Upper lobe of left lung (tissue), 6 donors: ENCODE measurements at regions not wholly inside any gene's neighbourhood (a gene's known extent, or its start where the extent isn't known, plus 50 kb on each side); places are given as distances from the start of the nearest gene placed in this dataset.

Experiments used
- ATAC-seq, 2 donors: fragments of 200-7000 bp; cut with Tn5 transposase; one replicate each; pipeline ENCODE4 v1.9.1; 2022; ENCODE audit warnings: mild to moderate bottlenecking in 2 of 2, moderate library complexity in 2 of 2; ENCODE audit not compliant: low FRiP score in 2 of 2
- DNase-seq, 2 donors: peaks; one replicate each; pipeline ENCODE4 v3.0.0-alpha.2; 2019 to 2020
- H3K27ac ChIP-seq, 4 donors: fragments of 200-600 bp; sonication (generic); one replicate each; pipeline ENCODE4 v1.5.1; 2016 to 2019
- H3K27me3 ChIP-seq, 4 donors: fragments of 200-600 bp; sonication (generic); one replicate each; pipeline ENCODE4 v1.5.1; 2017 to 2019
- H3K36me3 ChIP-seq, 4 donors: fragments of 200-600 bp; sonication (generic); one replicate each; pipeline ENCODE4 v1.5.1; 2016 to 2019
- H3K4me1 ChIP-seq, 4 donors: fragments of 200-600 bp; sonication (generic); one replicate each; pipeline ENCODE4 v1.5.1; 2018 to 2019
- H3K4me3 ChIP-seq, 4 donors: fragments of 200-600 bp; sonication (generic); one replicate each; pipeline ENCODE4 v1.5.1; 2017 to 2019; ENCODE audit warnings: mild to moderate bottlenecking in 2 of 4, moderate library complexity in 1 of 4
- H3K9me3 ChIP-seq, 4 donors: fragments of 200-600 bp; sonication (generic); one replicate each; pipeline ENCODE4 v1.5.1; 2018 to 2019
- EP300 ChIP-seq, 4 donors: sonication (generic); formaldehyde crosslinking; IDR thresholded peaks; one replicate each; pipeline ENCODE4 v1.5.1; 2017; ENCODE audit warnings: antibody characterized with exemption in 4 of 4, control low read depth in 2 of 4
- POLR2A ChIP-seq, 4 donors: fragments of 450-650 bp; IDR thresholded peaks; one replicate each; pipeline ENCODE4 v1.5.1; 2016 to 2017; ENCODE audit warnings: antibody characterized with exemption in 4 of 4, mild to moderate bottlenecking in 2 of 4
- POLR2AphosphoS5 ChIP-seq, 2 donors: sonication (generic); formaldehyde crosslinking; IDR thresholded peaks; one replicate each; pipeline ENCODE4 v1.5.1; 2017; ENCODE audit warnings: antibody characterized with exemption in 2 of 2
- WGBS, 2 donors: methylation state at CpG; one replicate each; pipeline ENCODE4 v1.1.5; 2017 to 2018; 5-methylcytosine and 5-hydroxymethylcytosine counted together
- TF ChIP-seq, protein P1 (sequence below), 6 experiments: fragments of 450-650 bp in 4 of 6; fragments of 200-600 bp in 2 of 6; sonication (generic) in 2 of 6; IDR thresholded peaks; one replicate each; pipeline ENCODE4 v1.5.1; 2016 to 2019; ENCODE audit warnings: antibody characterized with exemption in 6 of 6
- donor health status: DM: no; HTN: no; CAD: no; lungs with moderate emphysema.
- donor health status: DM: no; HTN: yes; CAD: no; lungs with severe emphysema.

DNA sequence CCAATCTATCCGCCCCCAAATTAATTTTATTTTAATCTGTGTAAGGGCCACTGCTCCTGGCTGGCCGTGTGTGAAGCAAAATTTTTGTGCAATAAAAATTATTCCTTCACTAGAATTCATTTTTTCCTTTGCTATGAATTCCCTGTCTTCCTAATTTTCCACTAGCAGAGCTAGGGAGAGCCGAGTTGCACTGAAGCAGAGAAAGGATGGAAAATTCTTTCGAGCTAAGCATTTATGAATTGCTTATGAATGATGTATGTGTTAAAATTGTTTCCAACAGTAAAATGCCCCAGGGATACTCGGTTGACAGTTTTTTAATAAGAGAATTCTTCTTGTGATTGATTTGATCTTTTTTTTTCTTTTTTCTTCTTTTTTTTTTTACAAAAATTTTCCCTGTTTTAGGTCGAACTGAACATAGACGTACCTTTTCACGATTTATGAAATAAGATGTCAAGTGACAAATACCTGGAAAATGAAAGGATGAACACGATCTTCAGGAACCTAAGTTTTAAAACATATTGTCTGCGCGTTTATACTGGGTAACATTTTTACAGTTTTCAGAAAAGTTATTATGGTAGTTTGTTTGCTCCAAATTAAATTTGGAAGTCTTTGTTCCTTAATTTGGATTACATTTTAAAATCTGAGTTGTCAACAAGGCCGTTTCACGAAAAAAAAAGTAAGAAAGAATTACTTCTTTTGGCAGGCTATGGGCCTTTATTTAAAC is 288.8 kb upstream of the NFE2L3 start:
- no peak for ATAC-seq
- H3K4me3 ChIP-seq: peak overlapping the region in 2 of 4 donors; percentile 17 to 19

DNA sequence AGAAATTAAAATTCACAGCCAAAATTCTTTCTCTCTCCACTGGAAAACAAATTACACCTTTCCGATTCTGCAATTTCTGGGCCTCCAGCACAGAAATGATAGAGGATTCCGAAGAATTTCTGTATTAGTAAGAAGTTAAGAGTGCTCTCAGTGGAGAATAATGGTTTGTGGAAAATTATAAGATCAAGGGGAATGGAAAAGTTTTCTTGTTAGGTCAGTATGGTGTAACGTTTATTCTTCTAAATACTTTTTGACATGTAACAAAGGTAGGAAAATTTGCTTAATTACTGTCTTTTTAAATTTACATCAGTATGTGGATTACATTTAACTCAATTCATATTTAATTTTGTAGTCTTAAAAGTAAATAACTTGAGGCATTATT is 288.3 kb upstream of the NFE2L3 start:
- no peak for DNase-seq
- WGBS, 2 donors: 17 to 19% methylated on average over 3 of the region's 3 CpGs
- H3K36me3 ChIP-seq: no peaks in the 10 kb centered on the region
- no peak overlapping the region for H3K4me3 ChIP-seq
- no peak overlapping the region for H3K27ac ChIP-seq
- TF ChIP-seq POLR2A (IDR thresholded peaks at IDR 0.05): no peak
- TF ChIP-seq EP300 (IDR thresholded peaks at IDR 0.05): no peak
- TF ChIP-seq, protein P1, sequence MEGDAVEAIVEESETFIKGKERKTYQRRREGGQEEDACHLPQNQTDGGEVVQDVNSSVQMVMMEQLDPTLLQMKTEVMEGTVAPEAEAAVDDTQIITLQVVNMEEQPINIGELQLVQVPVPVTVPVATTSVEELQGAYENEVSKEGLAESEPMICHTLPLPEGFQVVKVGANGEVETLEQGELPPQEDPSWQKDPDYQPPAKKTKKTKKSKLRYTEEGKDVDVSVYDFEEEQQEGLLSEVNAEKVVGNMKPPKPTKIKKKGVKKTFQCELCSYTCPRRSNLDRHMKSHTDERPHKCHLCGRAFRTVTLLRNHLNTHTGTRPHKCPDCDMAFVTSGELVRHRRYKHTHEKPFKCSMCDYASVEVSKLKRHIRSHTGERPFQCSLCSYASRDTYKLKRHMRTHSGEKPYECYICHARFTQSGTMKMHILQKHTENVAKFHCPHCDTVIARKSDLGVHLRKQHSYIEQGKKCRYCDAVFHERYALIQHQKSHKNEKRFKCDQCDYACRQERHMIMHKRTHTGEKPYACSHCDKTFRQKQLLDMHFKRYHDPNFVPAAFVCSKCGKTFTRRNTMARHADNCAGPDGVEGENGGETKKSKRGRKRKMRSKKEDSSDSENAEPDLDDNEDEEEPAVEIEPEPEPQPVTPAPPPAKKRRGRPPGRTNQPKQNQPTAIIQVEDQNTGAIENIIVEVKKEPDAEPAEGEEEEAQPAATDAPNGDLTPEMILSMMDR (IDR thresholded peaks at IDR 0.05): no peak
- TF ChIP-seq POLR2AphosphoS5 (IDR thresholded peaks at IDR 0.05): no peak
- H3K9me3 ChIP-seq: peaks cover 0 to 16% (median 4%) of the 10 kb centered on the region in 4 donors
- peaks cover 8 to 14% (median 11%) of the 10 kb centered on the region in 4 donors for H3K4me1 ChIP-seq
- H3K27me3 ChIP-seq: peaks cover 0 to 80% (median 32%) of the 10 kb centered on the region in 4 donors
- no peak for ATAC-seq

More for the DNA sequence above, 288.8 kb upstream of the NFE2L3 start:
- Histone ChIP-seq H3K9me3 (peaks cover 0 to 16% (median 4%) of the 10 kb centered on the region in 4 donors), H3K4me1 (peaks cover 8 to 14% (median 11%) of the 10 kb centered on the region in 4 donors), H3K36me3 (no peaks in the 10 kb centered on the region), H3K27me3 (peaks cover 0 to 85% (median 32%) of the 10 kb centered on the region in 4 donors), H3K27ac (no peak overlapping the region)
- TF ChIP-seq POLR2A (IDR thresholded peaks at IDR 0.05) (no peak), POLR2AphosphoS5 (IDR thresholded peaks at IDR 0.05) (no peak), EP300 (IDR thresholded peaks at IDR 0.05) (no peak)
- TF ChIP-seq, protein P1 (IDR thresholded peaks at IDR 0.05): no peak
- WGBS, 2 donors: 9 to 11% methylated on average over 13 of the region's 13 CpGs
- DNase-seq: no peak

- DNase-seq: no peak
- TF ChIP-seq POLR2A (IDR thresholded peaks at IDR 0.05) (no peak), EP300 (IDR thresholded peaks at IDR 0.05) (no peak), POLR2AphosphoS5 (IDR thresholded peaks at IDR 0.05) (no peak)
- TF ChIP-seq, protein P1 (IDR thresholded peaks at IDR 0.05): no peak
- H3K27me3 ChIP-seq: peaks cover 0 to 75% (median 28%) of the 10 kb centered on the region in 4 donors
- no peak overlapping the region for H3K4me3 ChIP-seq
- WGBS, 2 donors: 29 to 57% methylated on average over 1 of the region's 1 CpG
- ATAC-seq: no peak
- no peak overlapping the region for H3K27ac ChIP-seq
- peaks cover 0 to 16% (median 4%) of the 10 kb centered on the region in 4 donors for H3K9me3 ChIP-seq
- H3K36me3 ChIP-seq: no peaks in the 10 kb centered on the region
- peaks cover 8 to 14% (median 11%) of the 10 kb centered on the region in 4 donors for H3K4me1 ChIP-seq
These were observed 287.5 kb upstream of the NFE2L3 start for GRCh38 chr7:25864511-25864910.

- H3K27me3 ChIP-seq: peaks cover 0 to 69% (median 26%) of the 10 kb centered on the region in 4 donors
- H3K36me3 ChIP-seq: no peaks in the 10 kb centered on the region
- no peak overlapping the region for H3K4me3 ChIP-seq
- ATAC-seq (no peak), DNase-seq (no peak)
- no peak for TF ChIP-seq POLR2AphosphoS5 (IDR thresholded peaks at IDR 0.05)
- TF ChIP-seq POLR2A (IDR thresholded peaks at IDR 0.05): no peak
- TF ChIP-seq, protein P1 (IDR thresholded peaks at IDR 0.05): no peak
- no peak for TF ChIP-seq EP300 (IDR thresholded peaks at IDR 0.05)
- H3K9me3 ChIP-seq: peaks cover 0 to 16% (median 4%) of the 10 kb centered on the region in 4 donors
- H3K27ac ChIP-seq: no peak overlapping the region
- 25 to 28% methylated on average over 3 of the region's 3 CpGs for WGBS, 2 donors
- peaks cover 8 to 13% (median 11%) of the 10 kb centered on the region in 4 donors for H3K4me1 ChIP-seq
These were observed 286.9 kb upstream of the NFE2L3 start for GRCh38 chr7:25864943-25865751.
